PC-9 (cell line): ENCODE measurements at regions not wholly inside any gene's neighbourhood (a gene's known extent, or its start where the extent isn't known, plus 50 kb on each side); places are given as distances from the start of the nearest gene placed in this dataset.

Source experiments
- CTCF ChIP-seq: fragments of 200-600 bp; sonication (generic); conservative IDR thresholded peaks from 2 replicates; pipeline ENCODE4 v1.6.1; 2017; ENCODE audit warnings: mixed run types, antibody characterized with exemption, mild to moderate bottlenecking, moderate library complexity
- EZH2 ChIP-seq: fragments of 200-600 bp; sonication (generic); IDR thresholded peaks from 2 replicates; pipeline ENCODE4 v1.8.0; 2017; ENCODE audit warnings: antibody characterized with exemption, low read depth

GRCh38 chr4:124183926-124184325, 528.6 kb downstream of the ANKRD50 start:
- TF ChIP-seq EZH2 (no peak), CTCF (no peak)
